Eye (tissue), 1 donor: ENCODE measurements at regions not wholly inside any gene's neighbourhood (a gene's known extent, or its start where the extent isn't known, plus 50 kb on each side); places are given as distances from the start of the nearest gene placed in this dataset.

Experiments
- DNase-seq: peaks from one replicate; pipeline ENCODE4 v3.0.0-alpha.2; 2015

DNA sequence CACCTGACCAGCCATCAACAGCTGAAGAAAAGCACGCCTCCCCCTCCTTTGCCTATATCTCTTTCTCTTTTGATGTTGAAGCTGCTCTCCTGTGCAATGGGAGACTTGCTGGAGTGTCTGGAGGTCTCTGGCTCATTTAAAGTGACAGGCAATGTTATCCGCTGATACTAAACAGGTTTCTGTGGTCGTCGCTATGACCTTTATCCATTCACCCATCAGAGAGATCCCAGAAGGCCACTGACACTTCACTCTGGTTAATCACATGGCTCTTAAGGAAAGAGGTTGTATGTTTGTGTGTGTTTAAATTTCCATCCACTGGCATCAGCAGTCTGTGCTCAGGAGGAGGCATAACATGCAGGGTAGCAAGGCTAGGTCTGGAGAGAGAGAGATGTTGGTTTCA, 277.3 kb downstream of the MTX2 start:
- DNase-seq: no peak

DNA sequence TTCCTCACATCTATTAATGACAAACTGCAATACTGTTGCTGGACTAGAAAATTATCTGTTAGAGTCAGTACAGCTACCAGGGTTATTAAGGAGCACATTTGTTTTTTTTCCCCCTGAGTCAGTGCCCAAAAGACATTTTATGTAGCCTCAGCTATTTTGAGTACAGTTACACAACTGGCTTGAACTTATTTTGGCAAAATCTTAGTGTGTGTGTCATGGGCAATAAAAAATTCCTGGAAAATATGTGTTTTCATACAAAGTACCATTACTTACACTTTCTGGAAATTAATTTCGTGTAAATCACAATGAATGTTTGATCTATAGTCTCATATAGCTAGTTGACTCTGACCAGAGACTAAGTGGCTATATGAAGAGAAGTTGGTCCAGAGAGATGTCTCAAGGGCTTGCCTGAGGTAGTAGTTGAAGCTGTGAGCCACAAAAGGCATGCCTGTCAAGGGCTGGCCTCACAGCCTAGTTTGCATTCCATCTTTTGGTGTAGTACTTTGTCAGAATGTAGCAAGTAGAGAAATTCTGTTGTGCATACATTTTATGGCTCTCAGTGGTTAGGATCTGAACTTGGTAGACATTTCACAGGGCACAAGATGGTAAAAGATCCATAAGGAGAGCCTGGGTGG, 283.4 kb downstream of the MTX2 start:
- no peak for DNase-seq

DNA sequence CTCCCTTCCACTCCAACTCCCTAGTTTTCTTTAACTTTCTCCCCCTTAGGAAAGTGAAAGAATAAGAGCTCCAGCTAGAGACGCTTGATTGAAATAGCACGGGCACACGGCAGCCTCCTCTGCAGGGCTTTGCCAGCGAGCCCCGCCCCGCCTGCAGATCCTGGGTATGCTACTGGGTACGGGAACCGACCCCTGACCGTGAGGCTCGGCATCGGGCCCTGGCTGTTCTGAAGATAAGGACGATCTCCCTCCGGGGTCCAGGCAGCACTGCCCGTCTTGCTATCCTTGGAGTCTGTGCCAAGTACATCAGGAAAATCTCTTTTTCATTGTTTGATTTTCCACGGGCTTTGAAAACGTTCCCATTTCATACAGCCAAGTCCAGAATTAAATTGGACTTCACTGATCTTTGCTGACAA, 284.5 kb downstream of the MTX2 start:
- peak; percentile 88 for DNase-seq

DNA sequence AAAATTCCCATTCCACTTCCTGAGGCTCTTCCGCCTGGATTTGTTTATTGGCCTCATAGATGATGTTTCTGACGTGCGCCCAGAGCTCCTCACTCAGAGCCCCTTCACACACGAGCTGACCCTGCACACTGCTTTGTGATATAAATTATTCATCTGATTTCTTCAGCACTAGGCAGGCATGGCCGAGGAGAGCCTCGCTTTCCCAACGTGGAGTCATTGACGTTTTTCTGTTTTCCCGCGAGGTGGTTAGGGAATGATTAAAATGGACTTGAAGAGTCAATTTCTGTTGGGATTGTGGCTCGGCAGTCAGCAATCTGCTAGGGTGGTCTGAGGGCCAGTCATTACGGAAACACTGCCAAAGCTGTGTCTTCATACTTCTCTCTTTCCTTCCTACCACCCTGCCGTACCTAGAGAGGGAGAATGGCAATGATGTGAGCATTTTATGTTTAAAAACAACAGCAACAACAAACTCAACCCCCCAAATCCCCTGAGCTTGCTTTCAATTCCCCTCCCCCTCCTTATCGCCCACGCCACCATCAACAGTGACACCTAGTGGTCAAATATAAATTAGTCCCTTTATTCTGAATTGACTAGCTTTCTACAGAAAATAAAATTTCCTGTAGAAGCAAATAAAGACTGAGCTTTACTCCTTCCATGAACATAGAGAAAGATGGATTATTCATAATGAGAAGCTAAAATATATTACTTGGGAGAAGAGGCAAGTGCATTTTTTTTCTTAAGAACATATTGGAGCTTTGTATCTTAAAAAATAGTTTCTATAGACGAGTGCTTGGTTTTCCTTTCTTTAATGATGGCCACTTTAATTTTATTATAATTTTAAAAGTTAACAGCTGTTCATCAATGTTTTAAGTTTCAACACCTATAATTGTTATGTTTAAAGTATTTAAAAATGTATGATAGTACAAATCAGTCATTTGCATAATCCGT, 285.1 kb downstream of the MTX2 start:
- peak; percentile 96 for DNase-seq

DNA sequence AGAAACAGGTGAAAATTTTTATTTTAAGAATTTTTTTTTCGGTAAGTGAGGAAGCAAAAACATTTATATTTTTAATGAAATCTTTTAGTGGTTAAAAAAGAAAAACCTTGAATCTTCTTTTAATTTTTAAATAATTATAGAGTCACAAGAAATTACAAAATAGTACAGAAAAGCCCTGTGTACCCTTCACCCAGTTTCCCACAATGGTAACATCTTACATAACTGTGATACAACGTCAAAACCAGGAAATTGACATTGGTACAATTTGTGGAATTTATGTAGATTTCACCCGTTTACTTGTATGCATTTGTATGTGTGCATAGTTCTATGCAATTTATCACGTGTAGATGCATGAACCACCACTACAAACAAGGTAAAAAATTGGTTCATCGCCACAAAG, 285.9 kb downstream of the MTX2 start:
- DNase-seq: no peak

DNA sequence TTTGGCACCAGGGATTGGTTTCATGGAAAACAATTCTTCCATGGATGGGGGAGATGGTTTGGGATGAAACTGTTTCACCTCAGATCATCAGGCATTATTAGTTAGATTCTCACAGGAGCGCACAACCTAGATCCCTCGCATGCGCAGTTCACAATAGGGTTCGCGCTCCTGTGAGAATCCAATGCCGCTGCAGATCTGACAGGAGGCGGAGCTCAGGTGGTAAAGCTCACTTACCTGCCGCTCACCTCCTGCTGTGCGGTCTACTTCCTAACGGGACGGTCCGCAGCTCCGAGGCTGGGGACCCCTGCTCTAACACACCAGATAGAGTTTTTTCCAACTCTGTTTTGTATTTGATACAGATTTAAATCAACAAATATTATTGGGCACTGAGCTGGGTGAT, 286.5 kb downstream of the MTX2 start:
- no peak for DNase-seq

DNA sequence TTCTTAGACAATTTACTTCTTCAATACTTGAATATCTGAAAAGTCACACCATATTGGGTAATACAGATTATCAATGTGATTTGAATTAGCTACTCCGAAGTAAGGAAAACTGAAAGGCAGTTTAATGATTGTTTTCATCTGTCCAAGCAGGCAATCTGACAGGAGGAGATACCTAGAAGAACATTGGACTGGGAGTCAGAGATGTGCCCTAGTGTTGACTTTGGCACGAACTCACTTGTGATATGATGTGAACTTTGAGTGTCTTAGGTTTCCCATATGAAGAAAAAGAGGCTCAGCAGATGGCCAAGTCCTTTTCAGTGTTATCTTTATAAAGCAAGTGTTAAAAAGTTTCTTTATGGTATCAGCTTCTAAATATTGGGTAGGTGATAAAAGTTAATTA, 287.1 kb downstream of the MTX2 start:
- DNase-seq: no peak

DNA sequence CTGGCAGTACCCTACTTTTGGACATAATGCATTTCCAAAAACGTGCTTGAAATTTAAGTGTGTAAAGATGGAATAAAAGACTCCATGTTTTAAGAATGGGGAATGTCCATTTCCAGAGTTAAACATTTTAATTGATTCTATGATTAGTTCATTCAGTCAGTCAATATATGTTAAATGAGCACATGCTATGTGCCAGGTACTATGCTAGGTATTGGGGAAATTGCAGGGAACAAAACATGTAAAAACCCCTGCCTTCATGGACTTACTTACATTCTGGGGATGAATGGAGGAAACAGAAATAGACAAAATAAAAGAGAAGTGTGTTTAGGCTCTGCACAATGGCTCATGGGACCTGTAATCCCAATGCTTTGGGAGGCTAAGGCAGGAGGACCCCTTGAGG, 288.6 kb downstream of the MTX2 start:
- no peak for DNase-seq

DNA sequence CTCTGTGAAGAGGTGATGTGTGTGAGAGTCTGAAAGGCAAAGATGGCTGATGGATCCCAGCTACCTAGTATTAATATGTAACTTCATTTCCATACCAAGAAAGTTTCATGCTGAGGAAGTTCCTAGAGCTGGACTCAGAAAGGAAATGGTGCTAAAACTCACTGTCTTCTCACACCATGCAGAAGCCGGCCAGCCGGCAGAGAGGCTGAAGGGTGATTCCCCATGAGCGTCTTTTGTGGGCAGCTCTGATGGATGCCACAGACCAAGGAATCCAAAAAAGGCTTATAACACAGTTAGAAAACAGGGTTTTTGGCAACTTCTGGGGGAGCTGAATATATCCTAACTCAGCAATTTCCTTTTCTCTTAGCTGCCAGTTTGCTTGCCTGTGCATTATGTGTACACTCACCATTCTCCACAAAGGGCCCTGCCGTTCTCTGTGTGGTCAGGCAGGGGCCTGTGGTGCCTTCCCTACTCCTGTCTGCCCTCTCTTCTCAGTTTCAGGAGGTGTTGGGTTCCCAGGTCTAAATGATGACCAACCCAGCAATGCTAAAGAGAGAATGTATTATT, 289.4 kb downstream of the MTX2 start:
- DNase-seq: no peak

DNA sequence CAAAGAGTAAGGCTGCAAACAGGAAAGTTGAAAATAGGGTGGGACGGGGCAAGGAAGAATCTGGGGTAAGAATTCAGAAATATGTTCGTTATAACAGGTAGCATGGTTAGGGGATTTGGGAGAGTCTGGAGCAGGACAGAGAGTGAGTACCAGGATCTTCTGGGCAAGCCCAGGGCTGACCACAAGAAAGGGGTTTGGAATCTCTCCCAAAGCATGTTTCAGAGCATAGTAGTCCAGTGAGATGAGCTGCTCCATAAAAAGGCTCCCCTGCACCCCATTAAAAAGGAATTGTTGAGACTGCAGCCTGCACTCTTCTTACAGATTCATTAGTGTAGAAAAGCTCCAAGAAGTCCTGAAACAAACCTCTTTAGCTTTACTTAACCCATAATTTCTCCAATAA, 291.1 kb downstream of the MTX2 start:
- DNase-seq: no peak

DNA sequence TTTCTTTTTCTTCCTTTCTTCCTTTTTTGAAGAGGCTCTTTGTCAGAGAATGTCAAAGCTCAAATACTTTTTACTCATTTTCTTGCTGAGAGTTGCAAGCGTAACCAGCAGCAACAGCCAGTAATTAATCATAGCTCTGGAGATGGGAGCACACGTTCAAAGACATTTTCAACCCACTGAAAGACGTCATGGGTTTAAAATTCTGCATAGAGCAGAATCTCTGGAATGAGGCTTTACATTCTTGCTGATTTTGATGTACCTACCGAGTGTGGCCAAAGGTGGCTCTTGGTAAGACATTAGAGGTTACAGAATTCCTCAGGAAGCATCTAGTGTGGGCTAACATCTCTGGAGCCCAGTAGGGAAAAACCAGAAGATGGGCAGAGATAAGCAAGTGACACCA, 292.5 kb downstream of the MTX2 start:
- DNase-seq: no peak

DNA sequence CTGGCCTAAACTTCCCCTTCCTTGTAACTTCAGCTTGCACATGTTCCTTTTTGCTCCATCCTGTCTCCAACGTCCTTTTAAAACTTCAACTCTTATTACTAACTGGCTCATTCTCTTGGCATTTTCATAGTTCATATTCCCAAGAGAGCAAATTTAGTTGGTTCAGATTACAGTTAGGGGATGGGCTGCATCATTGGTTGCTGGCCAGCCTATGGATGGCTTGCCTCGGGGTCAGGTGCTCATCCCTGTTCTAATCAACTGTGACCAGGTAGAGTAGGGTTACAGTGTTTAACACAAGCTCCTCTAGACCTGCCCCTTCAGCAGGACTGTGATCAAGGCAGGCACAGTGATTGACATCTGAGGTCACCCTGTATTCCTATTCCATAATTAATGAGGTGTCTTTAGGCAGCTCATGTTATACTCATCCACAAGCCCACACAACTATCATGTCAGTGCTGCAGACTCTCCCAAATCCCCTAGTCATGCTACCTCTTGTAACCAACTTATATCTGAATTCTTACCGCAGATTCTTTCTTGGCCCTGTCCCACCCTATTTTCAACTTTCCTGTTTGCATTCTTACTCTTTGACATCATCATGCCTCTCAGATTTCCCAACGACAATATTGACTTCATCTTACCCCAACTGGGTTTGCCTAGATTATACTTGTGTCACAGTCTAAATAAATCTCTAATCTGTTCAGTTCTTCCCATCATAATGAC, 293.3 kb downstream of the MTX2 start:
- no peak for DNase-seq

DNA sequence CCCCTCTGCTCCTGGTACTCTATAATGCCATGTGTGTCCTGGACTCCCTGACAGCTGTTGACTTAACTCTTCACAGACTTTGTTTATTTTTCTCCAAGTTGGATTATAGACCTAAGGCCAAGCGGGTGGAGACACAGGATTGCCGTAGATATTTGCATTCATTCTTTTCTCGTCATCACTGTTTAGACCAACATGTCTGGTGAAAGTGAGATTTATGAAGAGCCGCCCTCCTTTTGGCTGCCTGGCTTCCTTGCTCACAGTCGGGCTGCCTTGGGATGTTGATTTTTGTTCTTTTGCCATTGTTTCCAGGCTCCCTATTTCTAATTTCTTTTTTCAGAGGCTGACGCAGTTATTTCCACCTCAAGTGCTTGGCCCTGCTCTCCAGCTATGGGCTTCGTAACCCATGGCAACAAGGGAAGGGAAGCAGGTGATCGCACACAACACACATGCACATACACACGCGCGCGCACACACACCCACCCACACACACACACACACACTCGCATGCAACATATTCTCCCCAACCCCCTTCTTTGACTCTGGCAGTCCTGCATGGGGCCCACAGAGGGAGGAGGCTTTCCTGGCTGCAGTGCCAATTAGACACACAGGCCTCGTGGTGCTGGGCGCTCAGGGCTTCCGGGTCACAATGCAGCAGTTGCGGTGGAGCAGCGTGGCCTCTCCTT, 296.5 kb downstream of the MTX2 start:
- peak; percentile 83 for DNase-seq

DNA sequence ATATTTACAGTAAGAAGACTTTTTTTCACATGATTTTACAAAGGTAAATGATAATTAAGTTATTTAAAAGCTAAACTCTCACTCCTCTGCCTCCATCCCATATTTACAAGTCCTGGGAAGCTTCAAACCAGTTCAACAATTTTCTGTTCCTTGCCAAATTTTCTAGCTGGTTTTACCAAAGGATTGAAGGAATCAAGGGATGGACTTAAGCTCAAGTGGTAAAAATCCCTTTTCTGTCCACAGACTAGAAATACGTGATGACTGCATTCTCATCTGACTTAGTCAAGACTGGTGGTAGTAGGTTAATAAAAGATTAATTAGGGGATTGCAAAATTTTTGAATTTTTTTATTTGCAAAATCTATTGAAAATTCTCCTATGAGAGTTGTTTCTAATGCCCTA, 297.3 kb downstream of the MTX2 start:
- DNase-seq: no peak

DNA sequence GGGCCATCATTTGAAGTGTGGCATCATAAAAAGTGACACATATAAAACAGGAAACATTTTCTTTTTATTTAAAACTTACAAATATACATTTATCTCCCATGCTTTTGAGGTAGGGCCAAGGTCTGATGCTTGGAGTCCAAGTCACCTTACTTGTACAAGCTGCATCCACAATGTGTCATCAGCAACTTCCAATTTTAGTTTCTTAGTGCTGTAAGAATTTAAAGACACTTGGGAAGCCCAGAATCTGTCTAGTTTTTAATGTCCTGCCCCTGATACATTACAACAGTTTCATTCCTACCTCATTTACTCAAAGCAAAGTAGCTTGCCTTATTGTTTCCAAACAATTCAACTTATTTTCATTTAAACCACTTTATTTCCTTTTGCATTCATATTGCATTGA, 297.7 kb downstream of the MTX2 start:
- DNase-seq: no peak

DNA sequence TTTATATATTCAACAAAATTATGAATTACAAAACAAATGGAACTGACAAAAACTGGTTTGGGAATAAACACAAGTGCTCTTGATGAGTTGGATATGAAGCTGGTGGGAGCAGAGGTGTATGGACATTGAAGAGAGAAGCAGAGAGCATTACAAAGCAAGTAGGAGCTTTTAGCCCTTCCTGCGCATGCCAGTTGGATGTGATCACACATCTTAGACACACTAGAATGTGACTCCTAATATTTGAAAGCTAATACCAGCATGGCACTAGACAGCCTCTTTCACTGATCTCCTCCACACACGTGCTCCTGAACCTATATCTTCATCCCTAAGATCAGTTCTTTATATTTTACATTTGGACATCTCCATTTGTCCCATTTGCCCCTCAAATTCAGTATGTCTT, 298.1 kb downstream of the MTX2 start:
- no peak for DNase-seq

DNA sequence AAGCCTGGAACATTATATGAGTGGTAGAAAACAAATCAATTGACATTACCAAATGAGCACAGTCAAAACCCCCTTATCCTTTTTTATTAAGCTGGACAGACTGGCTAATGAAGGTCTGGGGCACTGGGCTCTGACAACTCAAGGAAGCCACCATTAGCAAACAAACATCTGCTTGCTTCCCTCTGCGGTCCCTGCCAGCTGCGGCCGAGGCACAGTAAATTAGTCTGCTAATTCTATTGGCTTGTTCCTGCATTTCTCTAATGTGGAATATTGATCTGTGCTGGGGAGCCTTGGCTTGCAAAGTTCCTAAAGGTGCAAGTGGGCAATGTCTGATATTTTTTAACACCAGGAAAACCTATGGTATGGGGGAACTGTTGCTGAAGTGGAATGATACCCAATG, 300.3 kb downstream of the MTX2 start:
- DNase-seq: peak; percentile 52

DNA sequence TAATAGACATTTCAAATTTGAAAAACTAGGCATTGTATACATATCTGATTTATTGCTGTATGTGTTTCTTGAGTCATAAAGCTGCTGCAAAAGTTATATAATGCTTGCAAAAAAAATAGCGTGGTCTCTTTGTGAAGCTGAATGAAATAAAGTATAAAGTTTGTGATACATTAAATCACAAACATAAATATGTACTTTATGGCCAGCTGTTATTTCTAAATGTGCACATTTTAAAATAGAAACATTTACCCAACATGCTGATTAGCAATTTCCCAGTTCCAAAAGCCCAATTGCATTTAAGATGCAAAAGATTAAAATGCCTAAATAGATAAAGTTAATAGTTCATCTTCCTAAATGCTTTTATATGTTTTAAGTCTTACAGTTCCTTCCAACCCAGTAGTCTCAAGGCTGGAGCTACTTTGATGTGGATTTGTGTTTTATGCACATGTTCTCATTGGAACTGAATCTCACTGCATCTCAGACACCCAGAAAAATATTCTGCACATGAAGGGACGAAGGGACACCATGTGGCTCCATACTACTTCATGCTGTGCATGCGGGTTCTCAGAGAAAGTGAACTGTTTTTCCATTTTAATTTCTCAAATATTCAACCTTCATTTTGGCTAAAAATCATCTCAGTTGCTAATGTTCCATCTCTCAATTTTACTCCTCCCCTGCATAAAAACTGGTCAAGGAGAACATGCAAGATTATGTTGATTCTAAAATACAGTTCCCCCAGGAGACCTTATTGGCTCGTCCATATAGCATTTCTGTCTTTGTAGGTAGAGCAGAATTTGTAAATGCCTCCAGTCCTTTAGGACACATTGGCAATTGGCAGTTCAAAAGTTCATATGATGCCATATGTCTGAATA, 304.6 kb downstream of the MTX2 start:
- no peak for DNase-seq

DNA sequence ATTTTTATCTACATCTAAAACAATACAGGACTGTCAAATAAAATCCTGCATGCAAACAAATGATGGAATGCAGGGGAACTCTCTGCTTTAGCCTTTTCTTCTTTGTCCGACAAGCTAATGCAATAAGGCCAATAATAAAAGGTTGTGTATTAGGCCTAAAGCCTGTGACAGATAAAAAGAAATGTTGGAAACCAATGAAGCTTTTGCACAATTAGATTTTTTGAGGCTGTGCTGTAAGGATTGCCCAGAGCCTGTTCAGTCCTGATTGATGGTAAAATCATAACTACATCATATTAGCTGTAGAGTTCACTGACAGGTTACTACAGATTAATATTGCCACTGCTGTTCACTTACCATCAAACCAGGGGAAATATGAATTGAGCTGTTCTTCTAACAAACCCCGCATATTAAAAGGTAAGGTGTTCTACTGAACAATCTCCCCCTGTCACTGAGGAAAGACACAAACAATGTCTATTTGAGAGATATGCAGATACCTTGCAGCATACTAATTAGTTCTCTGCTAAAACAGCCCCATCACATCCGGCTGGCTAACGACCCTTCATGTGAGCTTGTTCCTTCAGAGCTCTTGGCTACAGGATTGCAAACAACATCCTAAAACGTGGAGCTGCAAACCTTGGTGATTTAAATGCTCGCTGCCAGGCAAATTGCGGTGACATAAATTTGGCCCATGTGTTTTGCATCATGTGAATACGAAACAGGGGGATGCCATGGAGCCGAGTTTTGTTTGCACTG, 305.4 kb downstream of the MTX2 start:
- DNase-seq: no peak

DNA sequence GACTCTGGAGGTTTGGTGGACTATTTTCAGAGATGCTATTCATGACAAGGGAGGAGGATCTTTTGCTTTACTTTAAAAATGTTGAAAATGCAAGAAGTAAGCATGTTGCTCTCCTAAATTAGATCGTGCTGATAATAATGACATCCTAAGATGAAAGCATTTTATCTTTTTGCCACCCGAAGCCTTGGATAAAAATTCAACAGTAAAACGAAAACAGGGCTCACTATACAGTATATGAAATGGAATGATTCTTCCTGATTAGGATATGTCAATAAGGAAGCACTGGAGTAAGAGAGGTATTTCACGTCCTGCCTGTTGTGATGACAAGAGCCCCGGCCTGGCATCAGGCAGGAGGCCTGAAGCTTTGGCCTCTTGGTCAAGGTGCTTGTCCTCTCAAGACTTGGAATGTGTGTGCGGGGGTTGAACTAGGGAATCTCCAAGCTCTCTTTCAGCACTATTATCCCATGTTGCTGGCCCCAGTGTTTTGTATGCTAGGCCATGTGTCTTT, 306.0 kb downstream of the MTX2 start:
- no peak for DNase-seq

DNA sequence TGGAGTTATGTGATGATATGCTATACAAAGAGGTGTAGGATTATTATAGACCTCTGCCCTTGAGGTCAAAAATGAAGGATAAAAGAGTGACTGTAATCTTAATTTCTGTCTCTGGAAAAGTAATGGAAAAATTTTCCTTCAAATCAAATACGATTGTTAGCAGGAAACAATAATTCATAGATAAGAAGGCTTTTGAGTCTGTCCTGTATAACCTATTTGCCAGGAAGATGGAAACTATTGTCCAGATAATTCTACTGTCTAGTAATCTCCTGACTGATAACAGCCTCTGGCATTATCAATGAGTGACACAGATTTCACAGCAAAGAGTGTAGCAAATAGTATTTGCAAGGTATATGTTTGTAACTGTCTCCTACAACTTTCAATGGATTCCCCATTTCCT, 307.8 kb downstream of the MTX2 start:
- no peak for DNase-seq
